B cell (primary cell): ENCODE measurements at regions not wholly inside any gene's neighbourhood (a gene's known extent, or its start where the extent isn't known, plus 50 kb on each side); places are given as distances from the start of the nearest gene placed in this dataset.

Experiments
- ATAC-seq: fragments of 200-7000 bp; cut with Tn5 transposase; one replicate; pipeline ENCODE4 v1.10.0; 2021; ENCODE audit warnings: low read depth, mild to moderate bottlenecking, moderate number of reproducible peaks, moderate library complexity
- CTCF ChIA-PET: fragments of 350-600 bp; sonication (Branson Sonifier 250); formaldehyde crosslinking; loops from one replicate; lab custom pipeline; 2021; ENCODE audit warnings: antibody characterized with exemption, inconsistent platforms; lab: Charles Lee
- POLR2A ChIA-PET: fragments of 350-600 bp; sonication (Branson Sonifier 250); formaldehyde crosslinking; loops from one replicate; lab custom pipeline; 2021; ENCODE audit warnings: antibody characterized with exemption; lab: Charles Lee
- DNase-seq: peaks from one replicate; pipeline ENCODE4 v3.0.0; 2013
- H2AFZ ChIP-seq: 2 replicates; pipeline ENCODE4 v1.6.1; 2012; ENCODE audit warnings: mild to moderate bottlenecking, low read depth, low read length; ENCODE audit not compliant: insufficient read depth, poor library complexity, severe bottlenecking
- H3K27ac ChIP-seq, 2 donors: 1 replicate in 1 of 2; 2 replicates in 1 of 2; pipeline ENCODE4 v1.5.1; 2012 to 2013; ENCODE audit warnings: low read length in 2 of 2, mild to moderate bottlenecking in 2 of 2, moderate library complexity in 1 of 2
- H3K27me3 ChIP-seq, 4 experiments: fragments of 200-600 bp in 1 of 4; sonication (generic) in 1 of 4; replicated peaks in 1 of 4; 1 replicate in 2 of 4; 2 replicates in 2 of 4; pipeline versions ENCODE4 v1.6.1 to v1.7.0; 2013 to 2016; ENCODE audit warnings: low read length in 3 of 4, mild to moderate bottlenecking in 2 of 4, mixed read lengths in 1 of 4, moderate library complexity in 1 of 4; ENCODE audit not compliant: insufficient read depth in 4 of 4, control insufficient read depth in 3 of 4; ENCODE audit errors: control extremely low read depth in 1 of 4
- H3K36me3 ChIP-seq, 2 experiments: replicated peaks in 1 of 2; 1 replicate in 1 of 2; 2 replicates in 1 of 2; pipeline versions ENCODE4 v1.6.1 to v1.7.1; 2013; ENCODE audit warnings: low read length in 1 of 2; ENCODE audit not compliant: insufficient read depth in 2 of 2, control insufficient read depth in 1 of 2; ENCODE audit errors: control extremely low read depth in 1 of 2, extremely low read depth in 1 of 2
- H3K4me1 ChIP-seq, 2 donors: fragments of 200-600 bp in 1 of 2; sonication (generic) in 1 of 2; 1 replicate in 1 of 2; 2 replicates in 1 of 2; pipeline versions ENCODE4 v1.5.1 to v1.6.1; 2013 to 2017; ENCODE audit warnings: low read length in 2 of 2; ENCODE audit not compliant: control insufficient read depth in 2 of 2, insufficient read depth in 2 of 2
- H3K4me2 ChIP-seq: replicated peaks from 2 replicates; pipeline ENCODE3; 2012; ENCODE audit warnings: mild to moderate bottlenecking, low read depth, low read length; ENCODE audit not compliant: poor library complexity, severe bottlenecking
- H3K4me3 ChIP-seq, 5 experiments: fragments of 200-600 bp in 1 of 5; sonication (generic) in 1 of 5; 1 replicate in 3 of 5; 2 replicates in 2 of 5; pipeline versions ENCODE4 v1.5.1 to v1.7.0; 2011 to 2016; ENCODE audit warnings: low read length in 4 of 5, mild to moderate bottlenecking in 4 of 5, low read depth in 2 of 5, control low read depth in 1 of 5, moderate library complexity in 1 of 5; ENCODE audit not compliant: insufficient read depth in 1 of 5; ENCODE audit errors: control extremely low read depth in 1 of 5, extremely low read depth in 1 of 5
- H3K79me2 ChIP-seq: fragments of 200-600 bp; sonication (generic); one replicate; pipeline ENCODE4 v1.6.0; 2016; ENCODE audit warnings: low read length; ENCODE audit not compliant: control insufficient read depth, insufficient read depth
- H3K9ac ChIP-seq: fragments of 200-600 bp; sonication (generic); 2 replicates; pipeline ENCODE4 v1.6.1; 2017; ENCODE audit warnings: mild to moderate bottlenecking, low read length, moderate library complexity
- H3K9me3 ChIP-seq, 3 donors: one replicate each; pipeline versions ENCODE4 v1.6.1 to v1.7.1; 2013; ENCODE audit warnings: low read length in 2 of 3; ENCODE audit not compliant: control insufficient read depth in 2 of 3, insufficient read depth in 1 of 3; ENCODE audit errors: control extremely low read depth in 1 of 3
- H4K20me1 ChIP-seq: 2 replicates; pipeline ENCODE4 v1.6.0; 2012; ENCODE audit warnings: mild to moderate bottlenecking, low read length; ENCODE audit not compliant: insufficient read depth, control insufficient read depth, poor library complexity, severe bottlenecking
- H3K27ac Mint-ChIP-seq: one replicate; pipeline ENCODE4 v1.8.0; 2021; ENCODE audit warnings: mixed read lengths
- H3K27me3 Mint-ChIP-seq: one replicate; pipeline ENCODE4 v1.8.0; 2021; ENCODE audit warnings: mixed read lengths
- H3K4me1 Mint-ChIP-seq: one replicate; pipeline ENCODE4 v1.8.0; 2021; ENCODE audit warnings: mixed read lengths
- H3K4me3 Mint-ChIP-seq: one replicate; pipeline ENCODE4 v1.8.0; 2021; ENCODE audit warnings: mixed read lengths
- H3K9me3 Mint-ChIP-seq: one replicate; pipeline ENCODE4 v1.8.0; 2022; ENCODE audit warnings: mixed read lengths; ENCODE audit not compliant: insufficient read depth
- EZH2 ChIP-seq: IDR thresholded peaks from 2 replicates; pipeline ENCODE4 v1.6.1; 2012; ENCODE audit warnings: borderline replicate concordance, low read depth, mild to moderate bottlenecking, moderate library complexity, low read length; ENCODE audit not compliant: insufficient read depth, poor library complexity, severe bottlenecking
- WGBS: methylation state at CpG from one replicate; pipeline ENCODE4 v1.1.5; 2013; ENCODE audit warnings: missing lambda C conversion rate; ENCODE audit not compliant: insufficient coverage; 5-methylcytosine and 5-hydroxymethylcytosine counted together
- intact Hi-C: fragments of 100-400 bp; cut with micrococcal nuclease; formaldehyde crosslinking; loops from one replicate; pipeline ENCODE4 v1.10.0; 2022
- TF ChIP-seq, protein P1 (sequence below): fragments of 200-600 bp; IDR thresholded peaks from one replicate; pipeline ENCODE4 v1.8.0; 2022; ENCODE audit warnings: antibody characterized with exemption, mild to moderate bottlenecking

DNA sequence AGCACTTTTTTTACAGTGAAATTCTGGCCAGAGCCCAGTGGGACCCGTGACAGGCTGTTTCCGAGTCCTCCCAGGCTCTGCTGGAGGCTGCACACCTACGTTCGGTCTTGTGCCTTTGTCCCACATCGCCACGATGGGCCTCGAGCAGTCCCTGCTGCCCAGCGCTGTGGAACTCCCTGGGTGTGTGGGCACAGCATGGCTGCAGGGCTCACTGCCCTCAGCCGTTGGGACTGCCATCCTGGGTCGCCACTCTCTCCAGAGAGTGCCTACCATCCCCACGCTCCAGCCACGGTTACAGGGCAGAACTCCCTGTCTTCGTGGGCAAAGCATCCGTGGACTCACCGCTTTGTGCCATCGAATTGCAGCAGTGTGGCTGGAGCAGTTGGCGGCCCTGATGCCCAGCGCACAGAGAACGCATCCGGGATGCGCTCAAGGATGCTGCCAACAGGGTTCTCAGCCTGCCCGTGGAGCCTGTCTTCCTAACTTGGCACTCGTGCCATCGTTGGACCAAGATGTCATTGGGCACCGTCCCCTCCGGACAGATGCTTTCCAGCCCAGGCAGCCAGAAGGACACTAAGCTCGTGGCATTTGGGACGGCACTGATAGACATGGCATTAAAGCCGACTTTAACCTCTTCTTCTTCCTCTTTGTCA is 85.0 kb upstream of the ARHGEF7 start:
- ATAC-seq (no peak), DNase-seq (no peak)
- H3K9me3 Mint-ChIP-seq, result no peaks in the 10 kb centered on the region
- WGBS, result 92% methylated on average over 29 of the region's 29 CpGs
- Histone ChIP-seq H3K27me3 (peaks cover 0 to 4% (median 0%) of the 10 kb centered on the region in 4 experiments), H3K4me2 (no peak overlapping the region), H3K4me1 (no peaks in the 10 kb centered on the region), H3K9ac (no peak overlapping the region), H4K20me1 (no peaks in the 10 kb centered on the region), H2AFZ (no peak overlapping the region), H3K79me2 (no peaks in the 10 kb centered on the region), H3K27ac (no peak overlapping the region), H3K36me3 (no peaks in the 10 kb centered on the region), H3K4me3 (no peak overlapping the region), H3K9me3 (no peaks in the 10 kb centered on the region)
- POLR2A ChIA-PET, result no interaction called here
- intact Hi-C loops, result no loop called here
- TF ChIP-seq, protein P1, sequence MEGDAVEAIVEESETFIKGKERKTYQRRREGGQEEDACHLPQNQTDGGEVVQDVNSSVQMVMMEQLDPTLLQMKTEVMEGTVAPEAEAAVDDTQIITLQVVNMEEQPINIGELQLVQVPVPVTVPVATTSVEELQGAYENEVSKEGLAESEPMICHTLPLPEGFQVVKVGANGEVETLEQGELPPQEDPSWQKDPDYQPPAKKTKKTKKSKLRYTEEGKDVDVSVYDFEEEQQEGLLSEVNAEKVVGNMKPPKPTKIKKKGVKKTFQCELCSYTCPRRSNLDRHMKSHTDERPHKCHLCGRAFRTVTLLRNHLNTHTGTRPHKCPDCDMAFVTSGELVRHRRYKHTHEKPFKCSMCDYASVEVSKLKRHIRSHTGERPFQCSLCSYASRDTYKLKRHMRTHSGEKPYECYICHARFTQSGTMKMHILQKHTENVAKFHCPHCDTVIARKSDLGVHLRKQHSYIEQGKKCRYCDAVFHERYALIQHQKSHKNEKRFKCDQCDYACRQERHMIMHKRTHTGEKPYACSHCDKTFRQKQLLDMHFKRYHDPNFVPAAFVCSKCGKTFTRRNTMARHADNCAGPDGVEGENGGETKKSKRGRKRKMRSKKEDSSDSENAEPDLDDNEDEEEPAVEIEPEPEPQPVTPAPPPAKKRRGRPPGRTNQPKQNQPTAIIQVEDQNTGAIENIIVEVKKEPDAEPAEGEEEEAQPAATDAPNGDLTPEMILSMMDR, result no peak
- no peak for TF ChIP-seq EZH2
- no peak overlapping the region for H3K4me3 Mint-ChIP-seq
- no peaks in the 10 kb centered on the region for H3K4me1 Mint-ChIP-seq
- CTCF ChIA-PET, result no interaction called here
- peaks cover 10% of the 10 kb centered on the region for H3K27me3 Mint-ChIP-seq
- H3K27ac Mint-ChIP-seq, result no peak overlapping the region

DNA sequence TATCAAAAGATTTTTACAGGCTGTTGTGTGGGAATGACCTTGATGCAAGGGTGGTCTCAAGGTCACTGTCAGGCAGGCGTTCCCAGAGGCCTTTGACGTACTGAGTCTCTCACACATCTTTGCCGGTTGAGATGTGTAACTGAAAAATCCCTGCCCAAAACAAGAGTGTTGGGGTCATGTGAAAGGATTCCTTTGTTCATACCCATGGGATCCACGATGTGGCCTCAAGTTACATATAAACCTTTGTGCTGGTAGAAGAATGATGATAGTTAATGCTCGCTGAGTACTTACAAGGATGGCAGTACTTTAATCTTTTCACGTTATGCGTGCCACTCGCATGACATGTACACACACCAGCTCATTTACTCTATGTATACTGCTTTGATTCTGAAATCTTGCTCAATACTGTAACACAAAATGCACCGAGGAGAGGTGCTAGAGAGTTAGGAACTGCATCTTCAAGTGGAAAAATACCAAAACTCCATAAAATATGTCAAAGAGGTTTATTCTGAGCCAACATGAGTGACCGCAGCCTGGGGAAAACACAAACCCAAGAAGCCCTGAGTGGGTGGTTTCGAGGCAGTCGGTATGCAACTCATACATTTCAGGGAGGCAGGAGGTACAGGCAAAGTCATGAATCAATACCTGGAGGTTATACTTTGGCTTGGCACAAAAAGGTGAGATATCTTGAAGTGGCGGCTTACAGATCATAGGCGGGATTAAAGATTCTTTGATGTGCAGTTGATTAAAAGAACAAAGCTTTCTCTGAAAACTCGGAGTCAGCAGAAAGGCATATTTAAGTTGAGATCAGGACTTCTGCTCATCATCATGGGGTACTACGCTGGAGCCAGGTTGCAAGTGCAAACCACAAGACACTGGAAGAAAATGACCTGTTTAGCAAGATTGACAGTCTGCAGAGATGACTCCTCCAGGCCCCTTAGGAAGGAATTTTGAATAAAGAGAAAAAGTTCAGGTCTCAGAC is 87.4 kb upstream of the ARHGEF7 start:
- no peak overlapping the region for H3K4me3 ChIP-seq
- no peak overlapping the region for H2AFZ ChIP-seq
- Mint-ChIP-seq H3K4me3 (no peak overlapping the region), H3K27ac (no peak overlapping the region), H3K27me3 (peaks cover 12% of the 10 kb centered on the region), H3K4me1 (no peaks in the 10 kb centered on the region), H3K9me3 (no peaks in the 10 kb centered on the region)
- CTCF ChIA-PET, result no interaction called here
- WGBS, result 92% methylated on average over 12 of the region's 16 CpGs
- no peak overlapping the region for H3K4me2 ChIP-seq
- no peaks in the 10 kb centered on the region for H3K79me2 ChIP-seq
- no peak overlapping the region for H3K27ac ChIP-seq
- POLR2A ChIA-PET, result no interaction called here
- no peaks in the 10 kb centered on the region for H4K20me1 ChIP-seq
- DNase-seq, result no peak
- H3K36me3 ChIP-seq, result no peaks in the 10 kb centered on the region
- no peak overlapping the region for H3K9ac ChIP-seq
- TF ChIP-seq EZH2, result no peak
- TF ChIP-seq, protein P1, result no peak
- no peak for ATAC-seq
- peaks cover 0 to 5% (median 0%) of the 10 kb centered on the region in 4 experiments for H3K27me3 ChIP-seq
- intact Hi-C loops, result no loop called here
- H3K9me3 ChIP-seq, result peaks cover 0 to under 1% (median 0%) of the 10 kb centered on the region in 3 donors
- no peaks in the 10 kb centered on the region for H3K4me1 ChIP-seq
